ENCODE measurements at regions not wholly inside any gene's neighbourhood (a gene's known extent, or its start where the extent isn't known, plus 50 kb on each side); places are given as distances from the start of the nearest gene placed in this dataset.

DNA sequence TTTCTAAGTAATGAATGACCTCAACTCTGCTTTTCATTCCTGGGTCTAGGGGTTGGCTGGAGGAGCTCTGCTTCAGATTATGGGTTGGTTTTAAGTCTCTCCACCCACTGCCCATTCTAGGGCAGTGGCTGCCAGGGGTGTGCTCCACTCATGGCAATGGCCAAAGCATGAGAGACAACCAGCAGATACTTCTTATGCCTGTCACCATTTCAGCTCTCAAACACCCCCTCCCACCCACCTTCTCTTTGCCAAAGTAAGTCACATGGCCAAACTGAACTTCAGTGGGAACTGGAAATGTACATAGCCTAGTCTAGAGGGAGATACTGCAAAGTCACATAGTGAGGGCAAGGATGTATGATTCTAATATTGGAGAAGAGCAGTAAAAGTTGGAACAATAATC lies 285.3 kb downstream of the RPLP1 start:
- no peak overlapping the region for H3K4me3 ChIP-seq (ENCODE audit: low read depth, low read length)
- no peak for DNase-seq (ENCODE audit: low read depth)
- TF ChIP-seq, protein P1, sequence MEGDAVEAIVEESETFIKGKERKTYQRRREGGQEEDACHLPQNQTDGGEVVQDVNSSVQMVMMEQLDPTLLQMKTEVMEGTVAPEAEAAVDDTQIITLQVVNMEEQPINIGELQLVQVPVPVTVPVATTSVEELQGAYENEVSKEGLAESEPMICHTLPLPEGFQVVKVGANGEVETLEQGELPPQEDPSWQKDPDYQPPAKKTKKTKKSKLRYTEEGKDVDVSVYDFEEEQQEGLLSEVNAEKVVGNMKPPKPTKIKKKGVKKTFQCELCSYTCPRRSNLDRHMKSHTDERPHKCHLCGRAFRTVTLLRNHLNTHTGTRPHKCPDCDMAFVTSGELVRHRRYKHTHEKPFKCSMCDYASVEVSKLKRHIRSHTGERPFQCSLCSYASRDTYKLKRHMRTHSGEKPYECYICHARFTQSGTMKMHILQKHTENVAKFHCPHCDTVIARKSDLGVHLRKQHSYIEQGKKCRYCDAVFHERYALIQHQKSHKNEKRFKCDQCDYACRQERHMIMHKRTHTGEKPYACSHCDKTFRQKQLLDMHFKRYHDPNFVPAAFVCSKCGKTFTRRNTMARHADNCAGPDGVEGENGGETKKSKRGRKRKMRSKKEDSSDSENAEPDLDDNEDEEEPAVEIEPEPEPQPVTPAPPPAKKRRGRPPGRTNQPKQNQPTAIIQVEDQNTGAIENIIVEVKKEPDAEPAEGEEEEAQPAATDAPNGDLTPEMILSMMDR (conservative IDR thresholded peaks at IDR 0.05; ENCODE audit: low read depth, low read length) = no peak

DNA sequence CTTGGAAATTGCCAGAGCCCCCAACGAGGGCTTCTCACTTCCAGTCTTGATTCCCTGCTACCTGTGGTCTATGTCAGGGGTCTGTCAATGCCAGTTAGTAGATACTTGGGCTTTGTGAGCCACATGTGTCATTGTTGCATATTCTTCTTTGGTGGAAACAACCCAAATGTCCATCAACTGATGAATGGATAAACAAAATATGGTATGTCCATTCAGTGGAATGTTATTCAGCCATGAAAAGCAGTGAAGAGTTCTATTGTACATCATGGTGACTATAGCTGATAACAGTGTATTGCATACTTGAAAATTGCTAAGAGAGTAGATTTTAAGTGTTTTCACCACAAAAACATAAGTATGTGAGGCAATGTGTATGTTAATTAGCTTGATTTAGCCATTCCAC lies 288.1 kb downstream of the RPLP1 start:
- TF ChIP-seq, protein P1 (conservative IDR thresholded peaks at IDR 0.05; ENCODE audit: low read depth, low read length) = no peak
- no peak overlapping the region for H3K4me3 ChIP-seq (ENCODE audit: low read depth, low read length)
- DNase-seq (ENCODE audit: low read depth) = no peak

DNA sequence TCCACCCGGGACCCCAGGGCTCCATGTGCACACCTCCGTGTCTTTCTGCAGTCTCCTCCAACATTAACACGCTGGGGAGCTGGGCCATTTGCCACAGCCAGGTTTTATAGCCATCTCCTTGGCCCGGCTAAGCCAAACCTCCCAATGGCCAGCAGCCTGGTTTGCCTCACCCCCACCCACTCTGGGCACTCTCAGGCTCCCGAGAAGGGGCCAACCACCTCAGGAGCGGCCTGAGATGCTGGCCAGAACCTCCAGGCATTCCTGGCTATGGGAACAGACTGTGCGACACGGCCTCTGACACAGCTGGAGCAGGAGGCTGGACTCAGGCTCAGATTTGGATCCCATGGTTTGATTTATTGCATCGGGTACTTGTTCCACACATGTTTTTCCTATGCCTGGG lies 289.7 kb downstream of the RPLP1 start:
- no peak for DNase-seq (ENCODE audit: low read depth)
- H3K4me3 ChIP-seq (ENCODE audit: low read depth, low read length) = no peak overlapping the region
- TF ChIP-seq, protein P1 (conservative IDR thresholded peaks at IDR 0.05; ENCODE audit: low read depth, low read length) = no peak

DNA sequence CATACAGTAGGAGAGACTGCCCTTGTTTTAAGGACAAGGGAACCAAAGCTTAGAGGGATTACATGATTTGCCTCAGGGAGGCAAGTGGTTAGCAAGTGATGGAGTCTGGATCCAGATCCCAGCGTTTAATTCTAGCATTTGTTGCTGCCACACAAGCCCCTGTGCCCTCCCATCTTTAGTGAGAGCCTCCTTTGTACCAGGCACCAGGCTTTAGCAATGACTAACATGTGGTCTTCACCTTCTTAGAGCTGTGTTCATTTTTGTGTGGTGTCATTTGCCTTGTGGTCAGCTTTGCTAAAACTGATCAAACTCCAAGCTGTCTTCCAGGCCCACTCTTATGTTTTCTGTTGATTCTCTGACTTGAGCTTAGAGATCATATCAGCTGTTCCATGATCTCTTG lies 290.5 kb downstream of the RPLP1 start:
- no peak overlapping the region for H3K4me3 ChIP-seq (ENCODE audit: low read depth, low read length)
- no peak for DNase-seq (ENCODE audit: low read depth)
- TF ChIP-seq, protein P1 (conservative IDR thresholded peaks at IDR 0.05; ENCODE audit: low read depth, low read length) = no peak

DNA sequence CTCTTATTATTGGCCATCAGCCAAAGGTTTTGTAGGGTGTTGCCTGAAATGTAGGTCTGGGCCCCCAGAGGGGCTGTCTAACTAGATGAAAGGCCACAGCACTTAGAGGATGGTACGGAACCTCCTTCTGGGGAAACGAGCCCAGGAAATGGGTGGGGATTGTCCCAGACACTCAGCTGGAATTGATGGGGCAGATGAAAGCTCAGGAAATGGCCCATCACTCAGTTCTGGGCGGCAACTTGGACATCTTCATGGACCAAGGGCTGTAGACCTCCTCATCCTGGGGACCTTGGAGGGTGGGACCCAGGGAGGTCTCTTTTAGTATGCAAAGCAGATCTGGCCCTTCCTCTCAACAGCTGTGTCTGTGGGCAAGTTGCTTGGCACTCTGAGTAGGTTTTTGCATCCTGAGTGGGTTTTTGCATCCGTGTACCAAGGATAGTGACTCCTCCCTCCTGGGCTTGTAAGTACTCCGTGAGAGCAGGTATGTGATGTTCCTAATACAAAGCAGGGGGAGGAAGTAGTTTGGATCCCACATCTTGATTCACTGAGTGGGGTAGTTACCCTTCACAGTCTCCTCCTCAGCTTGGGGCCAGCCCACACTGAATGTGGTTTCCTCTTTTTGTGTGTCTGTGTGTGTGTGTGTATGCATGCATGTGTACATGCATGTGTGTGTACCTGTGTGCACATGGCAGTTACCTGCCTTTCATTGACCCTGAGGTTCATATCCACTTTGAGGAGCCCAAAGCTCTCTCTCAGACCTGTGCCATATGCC lies 292.0 kb downstream of the RPLP1 start:
- TF ChIP-seq, protein P1 (conservative IDR thresholded peaks at IDR 0.05; ENCODE audit: low read depth, low read length) = no peak
- H3K4me3 ChIP-seq (ENCODE audit: low read depth, low read length) = no peak overlapping the region
- DNase-seq (ENCODE audit: low read depth) = no peak

DNA sequence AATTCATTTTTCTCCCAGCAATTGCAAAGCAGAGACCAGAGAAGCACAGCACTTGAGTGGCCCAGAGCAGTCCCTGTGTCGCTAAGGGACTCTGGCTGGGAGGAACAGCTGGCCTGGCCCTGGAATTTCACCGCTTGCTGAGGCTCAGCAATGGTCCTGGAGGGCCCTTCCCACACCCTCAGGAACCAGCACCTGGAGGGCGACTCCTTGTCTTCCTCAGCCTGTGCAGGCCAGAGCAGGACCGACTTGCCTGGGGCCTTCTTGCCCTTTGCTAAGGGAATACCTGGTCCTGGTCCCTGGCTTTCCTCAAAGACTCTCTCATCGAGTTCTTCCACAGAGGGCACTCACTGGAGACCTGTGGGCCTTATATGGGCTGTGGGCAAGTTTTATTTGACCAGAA lies 294.6 kb downstream of the RPLP1 start:
- no peak for DNase-seq (ENCODE audit: low read depth)
- H3K4me3 ChIP-seq (ENCODE audit: low read depth, low read length) = no peak overlapping the region
- TF ChIP-seq, protein P1 (conservative IDR thresholded peaks at IDR 0.05; ENCODE audit: low read depth, low read length) = no peak

DNA sequence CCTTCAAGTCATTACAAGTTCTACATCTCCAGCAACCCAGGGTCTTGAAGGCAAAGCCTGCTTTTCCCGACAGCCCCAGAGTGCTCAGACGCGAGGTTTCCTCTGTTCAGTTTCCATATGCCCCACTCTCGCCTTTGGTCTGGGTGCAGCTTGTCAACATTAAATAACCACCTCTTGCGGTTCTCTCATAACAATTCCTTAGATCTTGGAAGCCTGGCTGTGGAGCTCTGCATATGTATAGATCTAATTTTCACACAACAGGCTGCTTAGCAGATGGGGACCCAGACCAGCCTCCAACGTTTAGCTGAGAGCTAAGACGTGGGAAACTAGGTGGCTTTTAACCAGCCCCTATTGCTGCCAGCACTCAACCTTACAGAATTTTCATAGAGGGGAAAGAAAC lies 295.5 kb downstream of the RPLP1 start:
- no peak for DNase-seq (ENCODE audit: low read depth)
- TF ChIP-seq, protein P1 (conservative IDR thresholded peaks at IDR 0.05; ENCODE audit: low read depth, low read length) = no peak
- no peak overlapping the region for H3K4me3 ChIP-seq (ENCODE audit: low read depth, low read length)

Data from epithelial cell of proximal tubule (primary cell).